ENCODE measurements at regions not wholly inside any gene's neighbourhood (a gene's known extent, or its start where the extent isn't known, plus 50 kb on each side); places are given as distances from the start of the nearest gene placed in this dataset.

- TF ChIP-seq TAF1 (IDR thresholded peaks at IDR 0.05; ENCODE audit: borderline replicate concordance, insufficient read depth, low read length) (no peak), REST (IDR thresholded peaks at IDR 0.05; ENCODE audit: insufficient read depth in 1 of 2, low read depth in 2 of 2, low read length in 2 of 2) (no peak), SIN3A (IDR thresholded peaks at IDR 0.05; ENCODE audit: borderline replicate concordance, insufficient read depth, low read length) (no peak), POLR2AphosphoS5 (IDR thresholded peaks at IDR 0.05; ENCODE audit: low read depth, low read length) (no peak), FOXP2 (optimal IDR thresholded peaks at IDR 0.05; ENCODE audit: borderline replicate concordance, extremely low read depth, extremely low read length, insufficient read depth) (no peak)
Measured at GRCh38 chr15:47861111-47861903, 144.0 kb downstream of the SEMA6D start.

All from PFSK-1 (cell line).